ENCODE measurements at regions not wholly inside any gene's neighbourhood (a gene's known extent, or its start where the extent isn't known, plus 50 kb on each side); places are given as distances from the start of the nearest gene placed in this dataset.

- Mint-ChIP-seq H3K4me1 (no peaks in the 10 kb centered on the region), H3K36me3 (no peaks in the 10 kb centered on the region), H3K27ac (no peak overlapping the region), H3K4me3 (no peak overlapping the region), H3K9me3 (no peaks in the 10 kb centered on the region), H3K27me3 (ENCODE audit: low read depth) (no peaks in the 10 kb centered on the region)
- DNase-seq (ENCODE audit: low spot score) (no peak), ATAC-seq (no peak)
- TF ChIP-seq FOXK1 (CRISPR knock-in tag; IDR thresholded peaks at IDR 0.05) (no peak), ARID4B (CRISPR knock-in tag; IDR thresholded peaks at IDR 0.05; ENCODE audit: borderline replicate concordance) (no peak), MXD4 (CRISPR knock-in tag; IDR thresholded peaks at IDR 0.05; ENCODE audit: borderline replicate concordance) (no peak), FOXP1 (CRISPR knock-in tag; IDR thresholded peaks at IDR 0.05; ENCODE audit: borderline replicate concordance) (no peak), SMAD4 (CRISPR knock-in tag; IDR thresholded peaks at IDR 0.05) (no peak), JUN (CRISPR knock-in tag; IDR thresholded peaks at IDR 0.05) (no peak), ZNF138 (CRISPR knock-in tag; conservative IDR thresholded peaks at IDR 0.05) (no peak), ATF2 (CRISPR knock-in tag; IDR thresholded peaks at IDR 0.05; ENCODE audit: borderline replicate concordance, low read depth) (no peak), NFYB (CRISPR knock-in tag; conservative IDR thresholded peaks at IDR 0.05; ENCODE audit: low read depth) (no peak), FOXJ3 (CRISPR knock-in tag; IDR thresholded peaks at IDR 0.05; ENCODE audit: borderline replicate concordance) (no peak), NR1H2 (CRISPR knock-in tag; IDR thresholded peaks at IDR 0.05) (no peak), CREB1 (CRISPR knock-in tag; IDR thresholded peaks at IDR 0.05) (no peak), E2F1 (CRISPR knock-in tag; IDR thresholded peaks at IDR 0.05) (no peak)
- ChIA-PET POLR2A (no interaction called here), CTCF (no interaction called here)
Measured at GRCh38 chr6:23272536-23272935, 703.2 kb downstream of the HDGFL1 start.

- no peak overlapping the region for H3K4me3 Mint-ChIP-seq
- POLR2A ChIA-PET: no interaction called here
- TF ChIP-seq MLX (CRISPR knock-in tag; IDR thresholded peaks at IDR 0.05) (no peak), TP53 (CRISPR knock-in tag; IDR thresholded peaks at IDR 0.05) (no peak), ZNF416 (CRISPR knock-in tag; IDR thresholded peaks at IDR 0.05) (no peak), IRF2 (CRISPR knock-in tag; IDR thresholded peaks at IDR 0.05; ENCODE audit: borderline replicate concordance, low read depth) (no peak), ZMAT4 (CRISPR knock-in tag; IDR thresholded peaks at IDR 0.05) (no peak), RORB (CRISPR knock-in tag; IDR thresholded peaks at IDR 0.05) (no peak), ATF6 (CRISPR knock-in tag; IDR thresholded peaks at IDR 0.05) (no peak), SOX15 (CRISPR knock-in tag; IDR thresholded peaks at IDR 0.05) (no peak), ZNF232 (CRISPR knock-in tag; IDR thresholded peaks at IDR 0.05) (no peak), E2F5 (CRISPR knock-in tag; IDR thresholded peaks at IDR 0.05) (no peak)
Measured at GRCh38 chr6:23277521-23278179, 708.3 kb downstream of the HDGFL1 start.

More at GRCh38 chr6:23277521-23278179, 708.3 kb downstream of the HDGFL1 start:
- no peak for ATAC-seq
- DNase-seq (ENCODE audit: low spot score): no peak
- Mint-ChIP-seq H3K27ac (no peak overlapping the region), H3K4me1 (no peaks in the 10 kb centered on the region), H3K9me3 (no peaks in the 10 kb centered on the region), H3K27me3 (ENCODE audit: low read depth) (no peaks in the 10 kb centered on the region), H3K36me3 (no peaks in the 10 kb centered on the region)
- CTCF ChIA-PET: no interaction called here
